Progenitor cell of endocrine pancreas (in vitro differentiated cells): ENCODE measurements at regions not wholly inside any gene's neighbourhood (a gene's known extent, or its start where the extent isn't known, plus 50 kb on each side); places are given as distances from the start of the nearest gene placed in this dataset.

Source experiments
- DNase-seq: peaks from one replicate; pipeline ENCODE4 v3.0.0; 2021; ENCODE audit warnings: low spot score; ENCODE audit not compliant: unreplicated experiment
- H3K27ac Mint-ChIP-seq: 2 replicates; pipeline ENCODE4 v1.8.0; 2021; ENCODE audit warnings: mild to moderate bottlenecking, moderate library complexity, mixed read lengths
- H3K27me3 Mint-ChIP-seq: 2 replicates; pipeline ENCODE4 v1.8.0; 2021; ENCODE audit warnings: mixed read lengths
- H3K36me3 Mint-ChIP-seq: 2 replicates; pipeline ENCODE4 v1.8.0; 2022; ENCODE audit warnings: mixed read lengths; ENCODE audit not compliant: insufficient read depth
- H3K4me1 Mint-ChIP-seq: 2 replicates; pipeline ENCODE4 v1.8.0; 2021; ENCODE audit warnings: low read depth, mixed read lengths
- H3K4me3 Mint-ChIP-seq: 2 replicates; pipeline ENCODE4 v1.8.0; 2021; ENCODE audit warnings: low read depth, mild to moderate bottlenecking, moderate library complexity, mixed read lengths
- H3K9me3 Mint-ChIP-seq: 2 replicates; pipeline ENCODE4 v1.8.0; 2021; ENCODE audit warnings: low read depth, mixed read lengths
- CTCF ChIP-seq: fragments of 200-600 bp; sonication (generic); IDR thresholded peaks from one replicate; pipeline ENCODE4 v1.5.0; 2021; ENCODE audit warnings: antibody characterized with exemption, mild to moderate bottlenecking; ENCODE audit not compliant: unreplicated experiment

- H3K27ac Mint-ChIP-seq, result no peak overlapping the region
- H3K4me1 Mint-ChIP-seq, result no peaks in the 10 kb centered on the region
- H3K27me3 Mint-ChIP-seq, result no peaks in the 10 kb centered on the region
These were observed 834.5 kb upstream of the INTU start for GRCh38 chr4:126798214-126798613.

GRCh38 chr4:126799416-126799815, 833.3 kb upstream of the INTU start:
- H3K9me3 Mint-ChIP-seq, result no peaks in the 10 kb centered on the region
- DNase-seq, result no peak
- no peak overlapping the region for H3K4me3 Mint-ChIP-seq
- no peaks in the 10 kb centered on the region for H3K27me3 Mint-ChIP-seq
- H3K27ac Mint-ChIP-seq, result no peak overlapping the region
- H3K36me3 Mint-ChIP-seq, result no peaks in the 10 kb centered on the region
- TF ChIP-seq CTCF, result no peak
- no peaks in the 10 kb centered on the region for H3K4me1 Mint-ChIP-seq

More at GRCh38 chr4:126798214-126798613, 834.5 kb upstream of the INTU start:
- H3K9me3 Mint-ChIP-seq, result no peaks in the 10 kb centered on the region
- no peak for TF ChIP-seq CTCF
- H3K36me3 Mint-ChIP-seq, result no peaks in the 10 kb centered on the region
- H3K4me3 Mint-ChIP-seq, result no peak overlapping the region
- no peak for DNase-seq

- H3K4me3 Mint-ChIP-seq, result no peak overlapping the region
- TF ChIP-seq CTCF, result no peak
- no peak for DNase-seq
- no peaks in the 10 kb centered on the region for H3K4me1 Mint-ChIP-seq
- no peaks in the 10 kb centered on the region for H3K36me3 Mint-ChIP-seq
- H3K9me3 Mint-ChIP-seq, result no peaks in the 10 kb centered on the region
- no peak overlapping the region for H3K27ac Mint-ChIP-seq
- H3K27me3 Mint-ChIP-seq, result no peaks in the 10 kb centered on the region
These were observed 832.7 kb upstream of the INTU start for GRCh38 chr4:126799971-126800574.

- no peak for TF ChIP-seq CTCF
- Mint-ChIP-seq H3K36me3 (no peaks in the 10 kb centered on the region), H3K4me1 (no peaks in the 10 kb centered on the region), H3K27ac (no peak overlapping the region), H3K4me3 (no peak overlapping the region), H3K27me3 (no peaks in the 10 kb centered on the region), H3K9me3 (no peaks in the 10 kb centered on the region)
- no peak for DNase-seq
These were observed 832.1 kb upstream of the INTU start for GRCh38 chr4:126800575-126801141.

- Mint-ChIP-seq H3K4me1 (no peaks in the 10 kb centered on the region), H3K27ac (no peak overlapping the region), H3K9me3 (no peaks in the 10 kb centered on the region), H3K36me3 (no peaks in the 10 kb centered on the region), H3K4me3 (no peak overlapping the region), H3K27me3 (no peaks in the 10 kb centered on the region)
- no peak for DNase-seq
- no peak for TF ChIP-seq CTCF
These were observed 825.6 kb upstream of the INTU start for GRCh38 chr4:126807132-126807531.
